GM10248 (cell line): ENCODE measurements at regions not wholly inside any gene's neighbourhood (a gene's known extent, or its start where the extent isn't known, plus 50 kb on each side); places are given as distances from the start of the nearest gene placed in this dataset.

Experiments
- CTCF ChIA-PET: fragments of 300-600 bp; sonication (Branson Sonifier 250); formaldehyde crosslinking; extraction: SDS; loops from one replicate; lab custom pipeline; 2021; ENCODE audit warnings: antibody characterized with exemption; lab: Yijun Ruan, JAX
- POLR2A ChIA-PET: fragments of 350-650 bp; sonication (Branson Sonifier 250); formaldehyde crosslinking; extraction: SDS; loops from one replicate; lab custom pipeline; 2020; ENCODE audit warnings: antibody characterized with exemption; lab: Yijun Ruan, JAX
- DNase-seq: peaks from one replicate; pipeline ENCODE4 v3.0.0; 2012; ENCODE audit errors: extremely low spot score
- TF ChIP-seq, protein P1 (sequence below): IDR thresholded peaks from 2 replicates; pipeline ENCODE4 v1.5.1; 2012; ENCODE audit warnings: mild to moderate bottlenecking, low read depth; ENCODE audit errors: extremely low read depth, missing control alignments, control extremely low read depth

DNA sequence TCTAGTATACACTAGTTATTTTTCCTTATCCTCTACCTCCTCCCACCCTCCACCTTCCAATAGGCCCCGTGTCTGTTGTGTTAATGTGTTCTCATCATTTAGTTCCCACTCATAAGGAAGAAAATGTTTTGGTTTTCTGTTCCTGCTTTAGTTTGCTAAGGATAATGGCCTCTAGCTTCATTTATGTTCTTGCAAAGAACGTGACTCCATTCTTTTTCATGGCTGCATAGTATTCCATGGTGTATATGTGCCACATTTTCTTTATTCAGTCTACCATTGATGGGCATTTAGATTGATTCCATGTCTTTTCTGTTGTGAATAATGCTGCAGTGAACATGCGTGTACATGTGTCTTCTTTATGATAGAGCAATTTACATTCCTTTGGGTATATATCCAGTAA is 146.5 kb upstream of the GAS1 start:
- POLR2A ChIA-PET = no interaction called here
- CTCF ChIA-PET = no interaction called here
- TF ChIP-seq, protein P1, sequence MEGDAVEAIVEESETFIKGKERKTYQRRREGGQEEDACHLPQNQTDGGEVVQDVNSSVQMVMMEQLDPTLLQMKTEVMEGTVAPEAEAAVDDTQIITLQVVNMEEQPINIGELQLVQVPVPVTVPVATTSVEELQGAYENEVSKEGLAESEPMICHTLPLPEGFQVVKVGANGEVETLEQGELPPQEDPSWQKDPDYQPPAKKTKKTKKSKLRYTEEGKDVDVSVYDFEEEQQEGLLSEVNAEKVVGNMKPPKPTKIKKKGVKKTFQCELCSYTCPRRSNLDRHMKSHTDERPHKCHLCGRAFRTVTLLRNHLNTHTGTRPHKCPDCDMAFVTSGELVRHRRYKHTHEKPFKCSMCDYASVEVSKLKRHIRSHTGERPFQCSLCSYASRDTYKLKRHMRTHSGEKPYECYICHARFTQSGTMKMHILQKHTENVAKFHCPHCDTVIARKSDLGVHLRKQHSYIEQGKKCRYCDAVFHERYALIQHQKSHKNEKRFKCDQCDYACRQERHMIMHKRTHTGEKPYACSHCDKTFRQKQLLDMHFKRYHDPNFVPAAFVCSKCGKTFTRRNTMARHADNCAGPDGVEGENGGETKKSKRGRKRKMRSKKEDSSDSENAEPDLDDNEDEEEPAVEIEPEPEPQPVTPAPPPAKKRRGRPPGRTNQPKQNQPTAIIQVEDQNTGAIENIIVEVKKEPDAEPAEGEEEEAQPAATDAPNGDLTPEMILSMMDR = no peak
- no peak for DNase-seq

DNA sequence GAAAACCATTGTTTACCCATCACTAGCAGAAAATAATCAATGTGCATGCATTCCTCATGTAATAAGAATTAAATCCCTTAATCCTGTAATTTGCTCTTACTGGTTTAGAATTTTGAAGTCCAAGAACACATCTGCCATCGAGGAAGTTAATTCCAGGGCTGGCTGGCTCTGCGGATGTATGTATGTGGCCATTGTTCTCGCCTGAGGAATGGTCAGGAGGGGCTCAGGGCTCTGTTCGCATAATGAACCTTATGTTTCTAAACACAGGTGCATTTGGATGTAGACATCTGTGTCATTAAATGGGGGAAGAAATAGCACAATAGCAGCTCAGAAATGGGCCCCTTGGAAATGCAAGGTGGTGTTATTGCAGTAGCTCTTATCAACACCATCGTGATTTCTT is 148.6 kb upstream of the GAS1 start:
- ChIA-PET CTCF (no interaction called here), POLR2A (no interaction called here)
- DNase-seq = no peak
- TF ChIP-seq, protein P1 = no peak

DNA sequence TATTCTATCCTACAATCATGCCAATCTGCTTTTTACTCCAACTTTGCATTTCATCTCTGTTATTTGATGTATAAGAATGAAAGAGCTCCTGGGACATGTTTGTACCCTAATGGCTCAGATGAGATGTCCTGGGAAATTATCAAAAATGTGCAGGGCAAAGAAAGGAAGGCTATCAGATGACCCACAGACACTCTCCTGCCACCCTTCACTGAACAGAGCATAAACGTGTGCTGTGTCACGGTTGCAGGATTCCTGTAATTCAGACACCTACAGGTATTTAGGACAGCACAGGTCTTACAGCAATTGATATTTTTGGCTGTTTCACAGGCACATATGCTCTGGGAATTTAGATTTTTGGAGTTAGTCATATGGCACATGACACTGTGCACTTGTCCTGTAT is 149.2 kb upstream of the GAS1 start:
- CTCF ChIA-PET = no interaction called here
- TF ChIP-seq, protein P1 = no peak
- POLR2A ChIA-PET = no interaction called here
- DNase-seq = no peak

DNA sequence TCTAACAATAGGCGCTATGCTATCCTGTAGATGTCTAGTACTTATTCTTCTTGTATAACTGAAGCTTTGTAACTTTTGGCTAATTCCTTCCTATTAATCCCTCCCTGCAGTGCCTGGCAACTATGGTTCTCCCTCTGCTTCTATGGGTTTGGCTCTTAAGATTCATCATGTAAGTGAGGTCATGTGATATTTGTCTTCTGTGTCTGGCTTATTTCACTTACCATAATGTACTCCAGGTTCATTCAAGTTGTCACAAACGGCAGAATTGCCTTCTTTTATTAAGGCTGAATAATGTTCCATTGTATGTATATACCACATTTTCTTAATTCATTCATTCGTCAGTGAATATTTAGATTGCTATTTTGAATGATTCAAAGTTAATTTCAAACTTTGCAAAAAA is 149.9 kb upstream of the GAS1 start:
- ChIA-PET POLR2A (no interaction called here), CTCF (no interaction called here)
- TF ChIP-seq, protein P1 = no peak
- DNase-seq = no peak

DNA sequence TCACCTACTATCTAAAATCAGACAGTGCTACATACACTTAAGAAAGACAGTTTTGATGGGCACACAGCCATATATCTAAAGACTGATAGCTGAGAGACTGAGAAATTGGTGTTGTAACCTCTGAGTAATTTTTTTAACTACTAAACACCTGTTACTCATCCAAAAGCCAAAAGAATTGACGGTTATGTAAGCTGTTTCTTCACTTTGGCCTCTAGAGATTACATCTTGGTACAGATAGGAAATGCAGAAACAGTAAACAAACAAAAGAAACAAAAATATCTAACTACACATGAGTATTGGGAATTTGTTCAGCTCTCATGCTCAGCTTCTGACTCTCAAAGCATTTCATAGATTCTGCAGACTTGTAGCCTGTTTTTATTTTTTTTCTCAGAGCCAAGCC is 152.1 kb upstream of the GAS1 start:
- CTCF ChIA-PET = interaction anchor here (1.5 kb wide), 1 partner anchor 18 kb away, joined by 3 read pairs; no protein-coding TSS in a partner anchor
- POLR2A ChIA-PET = no interaction called here
- TF ChIP-seq, protein P1 = no peak

DNA sequence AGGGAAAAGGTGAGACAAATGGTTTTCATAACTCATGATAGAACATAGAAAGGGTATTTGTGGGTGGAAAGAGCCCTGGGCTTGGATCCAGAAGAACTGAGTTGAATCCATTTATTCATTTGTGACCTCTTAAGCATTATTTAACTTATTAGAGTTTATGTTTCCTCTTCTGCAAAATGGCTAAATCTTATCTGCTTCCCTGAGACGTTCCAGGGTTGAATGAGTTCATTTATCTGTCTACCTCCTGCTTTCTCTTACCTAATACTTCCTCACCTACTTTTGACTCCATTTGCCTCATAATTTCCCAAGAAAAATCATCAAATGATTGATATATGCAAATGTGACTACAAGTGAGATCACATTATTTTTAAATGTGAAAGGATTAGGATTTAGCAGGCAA is 152.7 kb upstream of the GAS1 start:
- DNase-seq = no peak
- TF ChIP-seq, protein P1 = no peak
- CTCF ChIA-PET = no interaction called here
- POLR2A ChIA-PET = no interaction called here

More for the DNA sequence above, 152.1 kb upstream of the GAS1 start:
- no peak for DNase-seq

DNA sequence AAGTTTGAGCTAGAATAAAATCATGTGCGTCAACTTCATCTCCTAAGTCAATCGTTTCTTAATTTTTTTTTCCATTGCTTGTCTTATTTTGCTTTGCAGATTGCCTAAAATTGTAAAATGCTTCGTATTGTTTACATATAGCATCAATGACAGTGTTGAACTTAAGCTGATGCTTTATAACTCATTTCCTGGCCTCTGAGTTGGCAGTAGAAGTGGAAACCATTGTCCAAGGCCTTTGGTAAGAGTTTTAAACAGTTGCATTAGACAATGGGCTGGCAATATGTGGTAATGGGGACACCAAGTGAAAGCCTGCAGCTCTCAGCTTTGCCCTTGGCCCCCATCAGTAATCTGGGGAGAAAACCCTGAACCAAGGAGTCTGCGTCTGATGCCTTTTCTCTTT is 154.8 kb upstream of the GAS1 start:
- no peak for DNase-seq
- CTCF ChIA-PET = interaction anchor here (1.2 kb wide), 1 partner anchor 10 kb away, joined by 4 read pairs; no protein-coding TSS in a partner anchor
- POLR2A ChIA-PET = no interaction called here
- TF ChIP-seq, protein P1 = no peak
